Body of pancreas (tissue), 4 donors: ENCODE measurements at regions not wholly inside any gene's neighbourhood (a gene's known extent, or its start where the extent isn't known, plus 50 kb on each side); places are given as distances from the start of the nearest gene placed in this dataset.

Source experiments
- ATAC-seq: fragments of 150-250 bp; one replicate; pipeline ENCODE4 v1.9.1; 2016
- DNase-seq, 4 donors: peaks; one replicate each; pipeline ENCODE4 v3.0.0-alpha.2; 2019
- H3K27ac ChIP-seq, 4 donors: fragments of 200-600 bp; sonication (generic); 1 replicate in 3 of 4; 2 replicates in 1 of 4; pipeline versions ENCODE4 v1.5.1 to v1.6.1; 2016 to 2019; ENCODE audit warnings: mild to moderate bottlenecking in 1 of 4, mixed read lengths in 1 of 4, moderate library complexity in 1 of 4
- H3K27me3 ChIP-seq, 2 donors: fragments of 200-600 bp; sonication (generic); one replicate each; pipeline ENCODE4 v1.6.0; 2016; ENCODE audit warnings: mild to moderate bottlenecking in 1 of 2
- H3K36me3 ChIP-seq, 2 donors: fragments of 200-600 bp; sonication (generic); replicated peaks in 1 of 2; 2 replicates each; pipeline ENCODE4 v1.5.1; 2016; ENCODE audit warnings: low read depth in 2 of 2; ENCODE audit not compliant: insufficient read depth in 1 of 2
- H3K4me1 ChIP-seq: fragments of 200-600 bp; sonication (generic); one replicate; pipeline ENCODE4 v1.6.0; 2016
- H3K4me3 ChIP-seq, 2 donors: fragments of 200-600 bp; sonication (generic); 1 replicate in 1 of 2; 2 replicates in 1 of 2; pipeline ENCODE4 v1.5.1; 2016 to 2019
- H3K9me3 ChIP-seq, 3 donors: fragments of 200-600 bp; sonication (generic); 1 replicate in 2 of 3; 2 replicates in 1 of 3; pipeline ENCODE4 v1.5.1; 2016
- CTCF ChIP-seq, 7 experiments: fragments of 450-650 bp in 4 of 7; fragments of 200-600 bp in 3 of 7; sonication (generic) in 3 of 7; IDR thresholded peaks; one replicate each; pipeline ENCODE4 v1.5.1; 2016 to 2019; ENCODE audit warnings: antibody characterized with exemption in 7 of 7
- POLR2A ChIP-seq, 3 donors: fragments of 450-650 bp; IDR thresholded peaks; one replicate each; pipeline ENCODE4 v1.6.1; 2016; ENCODE audit warnings: antibody characterized with exemption in 3 of 3, mild to moderate bottlenecking in 2 of 3
- WGBS, 2 donors: methylation state at CpG; one replicate each; pipeline ENCODE4 v1.1.5; 2017; 5-methylcytosine and 5-hydroxymethylcytosine counted together
- intact Hi-C: fragments of 100-400 bp; cut with DNase I; formaldehyde crosslinking; loops from one replicate; pipeline ENCODE4 v1.15.1; 2023

GRCh38 chr7:25031007-25031406 is 51.0 kb upstream of the OSBPL3 start:
- H3K27ac ChIP-seq = no peak overlapping the region
- H3K36me3 ChIP-seq = no peaks in the 10 kb centered on the region
- ATAC-seq (no peak), DNase-seq (no peak)
- TF ChIP-seq CTCF (IDR thresholded peaks at IDR 0.05) (no peak), POLR2A (IDR thresholded peaks at IDR 0.05) (no peak)
- H3K9me3 ChIP-seq = peaks cover 0 to 2% (median 0%) of the 10 kb centered on the region in 3 donors
- 56 to 79% methylated on average over 6 of the region's 6 CpGs for WGBS, 2 donors
- intact Hi-C loops = no loop called here
- no peak overlapping the region for H3K4me3 ChIP-seq
- no peaks in the 10 kb centered on the region for H3K4me1 ChIP-seq
- no peaks in the 10 kb centered on the region for H3K27me3 ChIP-seq
